ENCODE measurements at regions not wholly inside any gene's neighbourhood (a gene's known extent, or its start where the extent isn't known, plus 50 kb on each side); places are given as distances from the start of the nearest gene placed in this dataset.
A peak's percentile ranks its signal among the peaks of the same experiment; 100 is the strongest.

GRCh38 chr18:26757263-26758019 lies 108.1 kb downstream of the AQP4 start:
- TF ChIP-seq CTCF (IDR thresholded peaks at IDR 0.05) = no peak
- Histone ChIP-seq H3K27me3 (no peaks in the 10 kb centered on the region), H3K36me3 (no peaks in the 10 kb centered on the region), H3K27ac (no peak overlapping the region), H3K4me1 (no peaks in the 10 kb centered on the region), H3K9me3 (no peaks in the 10 kb centered on the region), H3K4me3 (no peak overlapping the region)
- intact Hi-C loops (cut with DNase I) = no loop called here
- ATAC-seq = peak; percentile 77
- DNase-seq = no peak

GRCh38 chr18:26756556-26756955 lies 109.0 kb downstream of the AQP4 start:
- no peaks in the 10 kb centered on the region for H3K36me3 ChIP-seq
- H3K27me3 ChIP-seq = no peaks in the 10 kb centered on the region
- H3K4me1 ChIP-seq = no peaks in the 10 kb centered on the region
- TF ChIP-seq CTCF (IDR thresholded peaks at IDR 0.05) = no peak
- ATAC-seq (peak; percentile 45), DNase-seq (no peak)
- intact Hi-C loops (cut with DNase I) = no loop called here
- no peaks in the 10 kb centered on the region for H3K9me3 ChIP-seq
- H3K27ac ChIP-seq = no peak overlapping the region
- no peak overlapping the region for H3K4me3 ChIP-seq

- no peak for DNase-seq
- no peak overlapping the region for H3K4me3 ChIP-seq
- intact Hi-C loops (cut with DNase I) = no loop called here
- no peak for ATAC-seq
- H3K9me3 ChIP-seq = no peaks in the 10 kb centered on the region
- TF ChIP-seq CTCF (IDR thresholded peaks at IDR 0.05) = no peak
- H3K36me3 ChIP-seq = no peaks in the 10 kb centered on the region
- peaks cover 5% of the 10 kb centered on the region for H3K4me1 ChIP-seq
- no peak overlapping the region for H3K27ac ChIP-seq
- no peaks in the 10 kb centered on the region for H3K27me3 ChIP-seq
These were observed 118.6 kb downstream of the AQP4 start for GRCh38 chr18:26746826-26747475.

GRCh38 chr18:26746398-26746797 lies 119.1 kb downstream of the AQP4 start:
- Histone ChIP-seq H3K9me3 (no peaks in the 10 kb centered on the region), H3K4me3 (no peak overlapping the region), H3K27me3 (no peaks in the 10 kb centered on the region), H3K27ac (no peak overlapping the region), H3K4me1 (peaks cover 5% of the 10 kb centered on the region), H3K36me3 (no peaks in the 10 kb centered on the region)
- DNase-seq (no peak), ATAC-seq (peak; percentile 64)
- TF ChIP-seq CTCF (IDR thresholded peaks at IDR 0.05) = no peak
- intact Hi-C loops (cut with DNase I) = no loop called here

GRCh38 chr18:26745288-26746181 lies 120.0 kb downstream of the AQP4 start:
- peak; percentile 12 for ATAC-seq
- no peak for DNase-seq
- H3K9me3 ChIP-seq = no peaks in the 10 kb centered on the region
- H3K36me3 ChIP-seq = no peaks in the 10 kb centered on the region
- no peak overlapping the region for H3K4me3 ChIP-seq
- no peak overlapping the region for H3K27ac ChIP-seq
- no peak for TF ChIP-seq CTCF (IDR thresholded peaks at IDR 0.05)
- intact Hi-C loops (cut with DNase I) = no loop called here
- H3K4me1 ChIP-seq = peaks cover 5% of the 10 kb centered on the region
- H3K27me3 ChIP-seq = no peaks in the 10 kb centered on the region

Measured in upper lobe of right lung (tissue), 1 donor.